RWPE2 (cell line): ENCODE measurements at regions not wholly inside any gene's neighbourhood (a gene's known extent, or its start where the extent isn't known, plus 50 kb on each side); places are given as distances from the start of the nearest gene placed in this dataset.

ENCODE experiments used
- ATAC-seq: fragments of 200-7000 bp; cut with Tn5 transposase; 3 replicates; pipeline ENCODE4 v1.9.1; 2021; ENCODE audit warnings: low read depth
- DNase-seq: peaks from one replicate; pipeline ENCODE4 v3.0.0-alpha.2; 2020; ENCODE audit warnings: low spot score
- H3K27ac ChIP-seq: fragments of 450-650 bp; 2 replicates; pipeline ENCODE4 v1.5.1; 2017; ENCODE audit warnings: mild to moderate bottlenecking; ENCODE audit not compliant: poor library complexity, severe bottlenecking
- H3K27me3 ChIP-seq: fragments of 250-450 bp; sonication (Bioruptor Pico); 2 replicates; pipeline ENCODE4 v1.5.1; 2021; ENCODE audit warnings: mild to moderate bottlenecking, moderate library complexity; ENCODE audit not compliant: insufficient read depth, poor library complexity, severe bottlenecking
- H3K36me3 ChIP-seq: fragments of 250-450 bp; sonication (Bioruptor Pico); 2 replicates; pipeline ENCODE4 v1.5.1; 2020; ENCODE audit warnings: low read depth, mild to moderate bottlenecking, moderate library complexity
- H3K4me1 ChIP-seq: fragments of 250-450 bp; sonication (Bioruptor Pico); 2 replicates; pipeline ENCODE4 v1.5.1; 2021; ENCODE audit warnings: mild to moderate bottlenecking, moderate library complexity; ENCODE audit not compliant: insufficient read depth, poor library complexity, severe bottlenecking
- H3K4me3 ChIP-seq: fragments of 250-450 bp; sonication (Bioruptor Pico); 2 replicates; pipeline ENCODE4 v1.5.1; 2021; ENCODE audit warnings: mild to moderate bottlenecking, moderate library complexity; ENCODE audit not compliant: severe bottlenecking
- H3K9me3 ChIP-seq: fragments of 250-450 bp; sonication (Bioruptor Pico); 2 replicates; pipeline ENCODE4 v1.5.1; 2021; ENCODE audit warnings: mild to moderate bottlenecking, moderate library complexity; ENCODE audit not compliant: severe bottlenecking
- CTCF ChIP-seq: fragments of 450-650 bp; IDR thresholded peaks from one replicate; pipeline ENCODE4 v1.5.1; 2017; ENCODE audit warnings: mild to moderate bottlenecking, moderate library complexity; ENCODE audit not compliant: poor library complexity, severe bottlenecking

GRCh38 chr11:127392575-127392974 is 392.0 kb upstream of the KIRREL3 start:
- Histone ChIP-seq H3K9me3 (no peaks in the 10 kb centered on the region), H3K36me3 (no peaks in the 10 kb centered on the region), H3K27ac (no peak overlapping the region), H3K4me3 (no peak overlapping the region), H3K4me1 (no peaks in the 10 kb centered on the region), H3K27me3 (peaks cover 4% of the 10 kb centered on the region)
- no peak for TF ChIP-seq CTCF
- ATAC-seq, result no peak
- DNase-seq, result no peak

- ATAC-seq (no peak), DNase-seq (no peak)
- no peak for TF ChIP-seq CTCF
- Histone ChIP-seq H3K4me3 (no peak overlapping the region), H3K9me3 (no peaks in the 10 kb centered on the region), H3K27ac (no peak overlapping the region), H3K27me3 (peaks cover 7% of the 10 kb centered on the region), H3K36me3 (no peaks in the 10 kb centered on the region), H3K4me1 (no peaks in the 10 kb centered on the region)
Measured at GRCh38 chr11:127390465-127390864, 389.9 kb upstream of the KIRREL3 start.

GRCh38 chr11:127385071-127385470 is 384.5 kb upstream of the KIRREL3 start:
- DNase-seq (no peak), ATAC-seq (no peak)
- TF ChIP-seq CTCF, result no peak
- Histone ChIP-seq H3K4me3 (no peak overlapping the region), H3K4me1 (no peaks in the 10 kb centered on the region), H3K27ac (no peak overlapping the region), H3K36me3 (no peaks in the 10 kb centered on the region), H3K27me3 (peaks cover 6% of the 10 kb centered on the region), H3K9me3 (no peaks in the 10 kb centered on the region)

- H3K27me3 ChIP-seq, result peaks cover 6% of the 10 kb centered on the region
- no peak for TF ChIP-seq CTCF
Measured at GRCh38 chr11:127383026-127383425, 382.5 kb upstream of the KIRREL3 start.

GRCh38 chr11:127381247-127381646 is 380.7 kb upstream of the KIRREL3 start:
- no peak for TF ChIP-seq CTCF
- DNase-seq (no peak), ATAC-seq (no peak)
- Histone ChIP-seq H3K27me3 (peaks cover 5% of the 10 kb centered on the region), H3K9me3 (no peaks in the 10 kb centered on the region), H3K4me3 (no peak overlapping the region), H3K36me3 (no peaks in the 10 kb centered on the region), H3K27ac (no peak overlapping the region), H3K4me1 (no peaks in the 10 kb centered on the region)

More at GRCh38 chr11:127383026-127383425, 382.5 kb upstream of the KIRREL3 start:
- no peak for ATAC-seq
- Histone ChIP-seq H3K36me3 (no peaks in the 10 kb centered on the region), H3K4me3 (no peak overlapping the region), H3K27ac (no peak overlapping the region), H3K4me1 (no peaks in the 10 kb centered on the region), H3K9me3 (no peaks in the 10 kb centered on the region)
- no peak for DNase-seq
